ENCODE measurements at regions not wholly inside any gene's neighbourhood (a gene's known extent, or its start where the extent isn't known, plus 50 kb on each side); places are given as distances from the start of the nearest gene placed in this dataset.
"Not testable (repeated sequence)": the region's sequence is repeated elsewhere in the genome, so short reads cannot be mapped to it uniquely, and the experiment has no call there.

- DNase-seq: no peak
- TF ChIP-seq CTCF (IDR thresholded peaks at IDR 0.05): no peak
- intact Hi-C loops (cut with DNase I): no loop called here
- no peak for ATAC-seq
- Histone ChIP-seq H3K4me3 (no peak overlapping the region), H3K4me1 (no peaks in the 10 kb centered on the region), H3K9me3 (no peaks in the 10 kb centered on the region), H3K27ac (no peak overlapping the region), H3K36me3 (no peaks in the 10 kb centered on the region), H3K27me3 (no peaks in the 10 kb centered on the region)
These were observed 93.6 kb upstream of the OSTN start for GRCh38 chr3:191105418-191105817.

DNA sequence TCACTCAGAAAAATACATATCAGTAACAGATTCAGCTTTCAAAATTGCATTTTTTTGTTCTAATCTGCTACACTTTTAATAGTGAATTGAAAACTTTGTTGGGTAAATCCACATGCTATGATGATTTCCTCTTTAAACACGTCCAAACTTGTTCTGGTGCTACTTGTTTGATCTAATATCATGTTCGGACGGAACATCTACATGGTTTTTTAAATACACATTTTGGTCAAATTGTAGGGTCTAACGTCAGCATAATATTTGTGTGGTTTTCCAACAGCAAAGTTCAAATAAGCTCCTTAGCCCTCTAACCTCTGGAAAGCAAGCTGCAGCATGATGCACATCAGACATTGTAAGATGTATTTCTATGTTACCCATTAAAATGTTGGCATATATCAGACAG is 98.5 kb upstream of the OSTN start:
- H3K4me3 ChIP-seq: no peak overlapping the region
- H3K4me1 ChIP-seq: no peaks in the 10 kb centered on the region
- DNase-seq (no peak), ATAC-seq (no peak)
- no peaks in the 10 kb centered on the region for H3K27me3 ChIP-seq
- H3K9me3 ChIP-seq: no peaks in the 10 kb centered on the region
- TF ChIP-seq CTCF (IDR thresholded peaks at IDR 0.05): no peak
- H3K36me3 ChIP-seq: no peaks in the 10 kb centered on the region
- H3K27ac ChIP-seq: no peak overlapping the region
- intact Hi-C loops (cut with DNase I): no loop called here

DNA sequence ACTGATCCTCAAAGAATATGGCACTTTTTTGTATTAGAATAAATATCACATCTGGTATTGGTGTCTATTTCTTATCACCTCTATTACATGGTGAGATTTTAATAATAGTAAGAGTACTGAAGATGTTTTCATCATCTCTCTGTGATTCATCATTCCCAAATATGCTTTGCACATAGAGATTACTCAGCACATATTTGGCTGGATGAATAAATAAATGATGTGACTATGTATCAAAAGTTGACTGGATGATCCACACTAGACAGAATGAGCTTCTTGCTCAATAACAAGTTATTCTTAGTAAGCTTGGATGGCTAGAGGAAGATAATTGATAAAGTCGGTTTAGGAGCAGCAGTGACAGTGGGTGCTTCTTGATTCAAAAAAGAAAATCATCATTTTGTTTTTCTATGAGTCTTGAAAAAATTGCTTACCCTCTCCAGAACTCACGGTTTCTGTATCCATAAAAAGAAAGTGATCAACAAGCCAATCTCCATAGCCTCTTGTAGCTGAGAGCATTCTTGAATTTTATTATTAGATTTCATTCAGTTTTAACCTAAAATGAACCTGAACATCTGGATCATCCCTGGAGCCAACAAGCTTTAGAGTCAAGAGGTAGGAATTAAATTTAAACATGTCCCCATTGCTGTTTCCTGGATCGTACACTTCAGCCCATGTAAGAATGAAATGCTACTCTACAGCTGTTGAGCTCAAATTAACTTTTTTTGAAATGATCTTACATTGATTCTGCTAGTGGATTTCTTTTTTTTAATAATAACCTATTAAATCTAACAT is 104.8 kb upstream of the OSTN start:
- Histone ChIP-seq H3K4me1 (no peaks in the 10 kb centered on the region), H3K36me3 (no peaks in the 10 kb centered on the region), H3K4me3 (no peak overlapping the region), H3K27ac (no peak overlapping the region), H3K27me3 (no peaks in the 10 kb centered on the region), H3K9me3 (no peaks in the 10 kb centered on the region)
- DNase-seq: no peak
- no peak for ATAC-seq
- no peak for TF ChIP-seq CTCF (IDR thresholded peaks at IDR 0.05)
- intact Hi-C loops (cut with DNase I): no loop called here

GRCh38 chr3:191087391-191087790 is 111.7 kb upstream of the OSTN start:
- Histone ChIP-seq H3K27me3 (no peaks in the 10 kb centered on the region), H3K27ac (no peak overlapping the region), H3K9me3 (no peaks in the 10 kb centered on the region), H3K4me1 (no peaks in the 10 kb centered on the region), H3K4me3 (no peak overlapping the region), H3K36me3 (no peaks in the 10 kb centered on the region)
- no peak for TF ChIP-seq CTCF (IDR thresholded peaks at IDR 0.05)
- no peak for DNase-seq
- no peak for ATAC-seq
- intact Hi-C loops (cut with DNase I): no loop called here

GRCh38 chr3:191085091-191085490 is 114.0 kb upstream of the OSTN start:
- Histone ChIP-seq H3K9me3 (no peaks in the 10 kb centered on the region), H3K27me3 (no peaks in the 10 kb centered on the region), H3K4me3 (no peak overlapping the region), H3K4me1 (no peaks in the 10 kb centered on the region), H3K27ac (no peak overlapping the region), H3K36me3 (no peaks in the 10 kb centered on the region)
- intact Hi-C loops (cut with DNase I): no loop called here
- DNase-seq (no peak), ATAC-seq (no peak)
- no peak for TF ChIP-seq CTCF (IDR thresholded peaks at IDR 0.05)

GRCh38 chr3:191078913-191079312 is 120.1 kb upstream of the OSTN start:
- intact Hi-C loops (cut with DNase I): not testable (repeated sequence)

More at GRCh38 chr3:191078913-191079312, 120.1 kb upstream of the OSTN start:
- H3K27ac ChIP-seq, H3K4me1 ChIP-seq, H3K4me3 ChIP-seq, DNase-seq, H3K36me3 ChIP-seq, ATAC-seq, H3K27me3 ChIP-seq: not testable (repeated sequence)
- peaks cover 0 to 12% of the 10 kb centered on the region in 2 donors for H3K9me3 ChIP-seq
